HL-60 (cell line): ENCODE measurements at regions not wholly inside any gene's neighbourhood (a gene's known extent, or its start where the extent isn't known, plus 50 kb on each side); places are given as distances from the start of the nearest gene placed in this dataset.

Source experiments
- POLR2AphosphoS5 ChIP-seq: IDR thresholded peaks from 2 replicates; pipeline ENCODE4 v1.6.1; 2012; ENCODE audit warnings: low read depth
- REST ChIP-seq: IDR thresholded peaks from 2 replicates; pipeline ENCODE4 v1.6.1; 2012; ENCODE audit warnings: low read depth; ENCODE audit not compliant: insufficient replicate concordance
- TF ChIP-seq, protein P1 (sequence below): IDR thresholded peaks from one replicate; pipeline ENCODE4 v1.5.1; 2011; ENCODE audit warnings: low read length, control low read depth, inconsistent platforms; ENCODE audit not compliant: insufficient read depth

- TF ChIP-seq, protein P1, sequence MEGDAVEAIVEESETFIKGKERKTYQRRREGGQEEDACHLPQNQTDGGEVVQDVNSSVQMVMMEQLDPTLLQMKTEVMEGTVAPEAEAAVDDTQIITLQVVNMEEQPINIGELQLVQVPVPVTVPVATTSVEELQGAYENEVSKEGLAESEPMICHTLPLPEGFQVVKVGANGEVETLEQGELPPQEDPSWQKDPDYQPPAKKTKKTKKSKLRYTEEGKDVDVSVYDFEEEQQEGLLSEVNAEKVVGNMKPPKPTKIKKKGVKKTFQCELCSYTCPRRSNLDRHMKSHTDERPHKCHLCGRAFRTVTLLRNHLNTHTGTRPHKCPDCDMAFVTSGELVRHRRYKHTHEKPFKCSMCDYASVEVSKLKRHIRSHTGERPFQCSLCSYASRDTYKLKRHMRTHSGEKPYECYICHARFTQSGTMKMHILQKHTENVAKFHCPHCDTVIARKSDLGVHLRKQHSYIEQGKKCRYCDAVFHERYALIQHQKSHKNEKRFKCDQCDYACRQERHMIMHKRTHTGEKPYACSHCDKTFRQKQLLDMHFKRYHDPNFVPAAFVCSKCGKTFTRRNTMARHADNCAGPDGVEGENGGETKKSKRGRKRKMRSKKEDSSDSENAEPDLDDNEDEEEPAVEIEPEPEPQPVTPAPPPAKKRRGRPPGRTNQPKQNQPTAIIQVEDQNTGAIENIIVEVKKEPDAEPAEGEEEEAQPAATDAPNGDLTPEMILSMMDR: no peak
- TF ChIP-seq POLR2AphosphoS5 (no peak), REST (no peak)
Measured at GRCh38 chr1:9447215-9447960, 91.9 kb upstream of the SLC25A33 start.
